Limb (tissue), 2 donors: ENCODE measurements at regions not wholly inside any gene's neighbourhood (a gene's known extent, or its start where the extent isn't known, plus 50 kb on each side); places are given as distances from the start of the nearest gene placed in this dataset.

Experiments used
- DNase-seq, 2 donors: peaks; one replicate each; pipeline ENCODE4 v3.0.0-alpha.2; 2016; ENCODE audit errors: extremely low spot score in 2 of 2

GRCh38 chr1:235027076-235027861 is 101.4 kb downstream of the TOMM20 start:
- DNase-seq, result no peak

GRCh38 chr1:235025422-235025984 is 103.1 kb downstream of the TOMM20 start:
- DNase-seq, result no peak

- DNase-seq, result peak in 1 of 2 donors; percentile 40
Measured at GRCh38 chr1:235024711-235025421, 103.8 kb downstream of the TOMM20 start.

- no peak for DNase-seq
Measured at GRCh38 chr1:235023711-235024439, 104.8 kb downstream of the TOMM20 start.

GRCh38 chr1:235022981-235023710 is 105.5 kb downstream of the TOMM20 start:
- peak in 1 of 2 donors; percentile 44 for DNase-seq

- DNase-seq, result peak; percentile 40 to 59
Measured at GRCh38 chr1:235022341-235022980, 106.2 kb downstream of the TOMM20 start.

- no peak for DNase-seq
Measured at GRCh38 chr1:235021815-235022214, 106.8 kb downstream of the TOMM20 start.

GRCh38 chr1:235021321-235021720 is 107.3 kb downstream of the TOMM20 start:
- DNase-seq, result no peak

GRCh38 chr1:235019961-235020360 is 108.7 kb downstream of the TOMM20 start:
- DNase-seq, result no peak

GRCh38 chr1:235019471-235019870 is 109.2 kb downstream of the TOMM20 start:
- no peak for DNase-seq

GRCh38 chr1:235018720-235019444 is 109.8 kb downstream of the TOMM20 start:
- no peak for DNase-seq

- no peak for DNase-seq
Measured at GRCh38 chr1:235018161-235018560, 110.5 kb downstream of the TOMM20 start.

GRCh38 chr1:235017719-235018118 is 110.9 kb downstream of the TOMM20 start:
- no peak for DNase-seq

- DNase-seq, result no peak
Measured at GRCh38 chr1:235017191-235017590, 111.4 kb downstream of the TOMM20 start.

GRCh38 chr1:235015291-235015985 is 113.2 kb downstream of the TOMM20 start:
- DNase-seq, result no peak

- DNase-seq, result no peak
Measured at GRCh38 chr1:235014756-235015155, 113.9 kb downstream of the TOMM20 start.

- DNase-seq, result no peak
Measured at GRCh38 chr1:235013512-235013911, 115.1 kb downstream of the TOMM20 start.

- DNase-seq, result no peak
Measured at GRCh38 chr1:235012436-235013210, 116.0 kb downstream of the TOMM20 start.
